ENCODE measurements at regions not wholly inside any gene's neighbourhood (a gene's known extent, or its start where the extent isn't known, plus 50 kb on each side); places are given as distances from the start of the nearest gene placed in this dataset.

- TF ChIP-seq CTCF (IDR thresholded peaks at IDR 0.05) (no peak), POLR2A (IDR thresholded peaks at IDR 0.05) (no peak)
Measured at GRCh38 chr1:118437664-118438063, 252.6 kb upstream of the SPAG17 start.

Data from ovary (tissue), 3 donors.